Nucleus accumbens (tissue), 56 donors: ENCODE measurements at regions not wholly inside any gene's neighbourhood (a gene's known extent, or its start where the extent isn't known, plus 50 kb on each side); places are given as distances from the start of the nearest gene placed in this dataset.
"Not testable (repeated sequence)": the region's sequence is repeated elsewhere in the genome, so short reads cannot be mapped to it uniquely, and the experiment has no call there.

Experiments
- DNase-seq, 56 donors: peaks; one replicate each; lab custom pipeline; 2025; lab: John Stamatoyannopoulos, UW

DNA sequence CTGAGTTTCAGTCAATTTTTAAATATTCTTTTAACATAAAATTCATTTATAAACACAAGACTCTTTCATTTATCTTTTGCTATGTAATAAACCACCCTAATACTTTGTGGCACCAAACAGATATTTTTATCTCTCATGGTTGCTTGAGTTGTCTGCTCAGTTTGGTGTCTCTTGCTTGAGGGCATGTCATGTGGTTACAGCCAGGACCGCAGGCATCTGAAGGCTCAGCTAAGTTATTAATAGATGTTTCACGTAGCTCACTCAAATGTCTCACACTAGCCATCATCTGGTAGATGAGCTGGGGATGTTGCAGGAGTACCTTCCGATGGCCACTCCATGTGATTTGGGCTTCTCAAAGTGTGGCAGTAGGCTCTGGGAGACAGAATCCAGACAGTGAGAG, 597.8 kb downstream of the ETNK1 start:
- DNase-seq, result no peak

DNA sequence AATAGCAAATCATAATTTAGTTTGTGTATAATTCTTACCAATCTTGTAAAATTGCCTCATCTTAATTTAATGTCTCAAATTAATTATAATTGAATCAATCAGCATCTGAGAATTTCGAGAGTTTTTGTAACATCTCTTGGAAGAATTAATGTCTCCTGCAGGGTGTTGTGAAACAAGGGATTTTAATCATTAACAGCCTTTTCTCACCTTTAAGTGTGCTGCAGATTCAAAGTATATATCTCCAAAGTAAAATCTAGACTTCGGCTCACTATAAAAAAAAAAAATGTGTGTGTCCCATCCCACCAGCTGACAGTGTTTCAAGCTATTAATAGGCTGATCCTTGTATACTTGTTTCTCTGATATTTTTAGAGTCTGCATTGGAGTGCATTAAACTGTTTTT, 603.1 kb downstream of the ETNK1 start:
- no peak for DNase-seq

DNA sequence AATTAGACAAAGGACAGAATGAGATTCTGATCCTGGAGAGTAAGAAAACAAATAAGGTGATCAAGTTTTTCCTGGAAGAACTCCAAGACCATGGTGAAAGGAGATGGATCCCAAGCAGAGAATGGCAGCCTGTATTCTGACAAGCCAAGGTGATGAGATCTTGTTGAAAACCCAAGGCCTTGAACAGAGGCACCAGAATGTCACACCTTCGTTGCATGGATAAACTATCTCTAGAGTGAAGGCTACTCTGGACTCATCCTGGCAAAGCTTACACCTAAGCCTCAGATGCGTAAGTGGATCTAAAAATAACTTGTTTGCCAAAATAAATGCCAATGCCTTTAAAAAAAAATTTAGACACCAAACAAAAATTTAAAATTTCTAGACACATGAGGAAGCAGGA, 605.9 kb downstream of the ETNK1 start:
- no peak for DNase-seq

DNA sequence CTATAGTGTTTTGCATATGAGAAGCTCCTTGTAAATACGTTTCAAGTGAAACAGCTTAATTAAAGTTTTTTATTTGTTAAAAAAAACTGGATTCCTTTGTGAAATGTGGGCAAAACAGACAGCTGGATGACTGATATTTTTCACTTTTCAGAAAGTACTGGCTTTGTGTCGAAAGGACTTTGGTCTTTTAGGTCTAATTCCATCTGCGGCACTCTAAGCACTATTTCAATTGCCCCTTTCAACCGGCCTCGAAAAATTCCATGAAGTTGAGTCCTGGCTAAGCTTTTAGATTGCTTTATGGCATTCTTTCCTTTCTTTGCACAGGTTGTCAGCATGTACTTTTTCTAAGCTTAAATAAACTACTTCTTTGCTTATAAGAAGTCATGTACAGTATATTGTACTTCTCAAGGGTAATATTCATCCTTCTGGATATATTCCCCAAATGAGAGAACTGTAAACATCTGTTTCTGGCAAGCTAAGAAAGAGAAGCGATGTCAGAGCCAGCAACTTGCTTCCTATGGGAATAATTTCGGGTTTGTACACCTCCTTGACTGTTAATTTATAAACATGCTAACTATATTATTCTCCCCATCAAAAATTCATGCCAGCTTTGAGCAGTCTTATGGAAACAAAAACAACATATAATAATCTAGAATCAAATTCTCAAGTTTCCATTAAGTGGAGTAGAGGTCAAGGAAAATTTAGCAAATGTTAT, 611.3 kb downstream of the ETNK1 start:
- DNase-seq, result no peak

DNA sequence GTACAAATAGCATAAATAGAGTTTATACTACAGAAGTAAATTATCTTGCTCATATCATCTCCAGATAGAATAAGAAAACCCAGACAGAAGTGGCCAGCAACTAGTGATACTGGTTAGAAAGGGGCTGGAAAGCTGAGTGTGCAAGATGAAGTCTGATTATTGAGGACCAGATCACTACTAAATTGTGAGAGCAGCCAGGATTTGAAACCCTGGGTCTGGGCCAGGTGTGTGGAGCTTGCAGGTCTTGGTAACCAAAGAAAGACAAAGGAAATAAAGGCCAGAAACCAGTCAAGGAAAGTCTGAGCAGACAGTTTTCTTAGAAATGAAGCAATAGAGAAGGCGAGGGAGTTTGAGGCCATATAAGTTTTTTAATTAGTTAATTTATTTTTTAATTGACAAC, 611.8 kb downstream of the ETNK1 start:
- no peak for DNase-seq

DNA sequence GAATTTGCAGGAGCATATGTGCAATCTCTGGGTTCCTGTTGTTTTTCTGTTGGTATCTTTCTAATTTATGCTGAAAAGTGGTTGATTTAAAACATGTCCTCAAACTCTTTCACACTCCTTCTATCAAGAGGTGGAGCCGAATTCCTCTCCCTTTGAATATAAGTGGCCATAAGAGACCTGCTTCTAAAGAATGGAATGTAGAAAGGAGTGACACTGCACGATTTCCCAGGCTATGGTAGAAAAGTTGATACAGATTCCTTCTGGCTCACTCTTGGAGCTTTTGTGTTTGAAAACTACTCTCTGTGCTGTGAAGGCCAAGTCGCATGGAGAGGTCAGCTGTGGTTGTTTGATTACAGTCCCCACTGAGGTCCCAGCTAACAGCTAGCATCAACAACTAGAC, 613.2 kb downstream of the ETNK1 start:
- DNase-seq, result no peak

DNA sequence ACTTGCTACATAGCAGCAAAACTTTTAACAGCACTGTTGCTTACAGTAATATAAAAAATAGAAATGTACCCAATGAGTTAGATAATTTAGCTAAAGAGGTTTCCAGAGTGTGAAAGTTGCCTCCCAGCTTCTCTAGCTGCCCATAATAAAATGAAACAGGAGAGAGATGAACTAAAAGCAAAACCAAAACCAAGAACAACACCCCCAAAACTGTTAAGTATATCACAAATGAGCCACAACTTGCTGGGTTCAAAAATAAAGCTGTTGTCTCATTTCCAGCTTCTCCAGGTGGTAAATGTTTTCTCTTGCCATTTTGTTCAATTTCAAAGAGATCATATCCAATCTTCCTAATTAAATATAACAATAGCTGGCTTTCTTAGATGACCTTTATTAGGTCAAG, 614.0 kb downstream of the ETNK1 start:
- no peak for DNase-seq

DNA sequence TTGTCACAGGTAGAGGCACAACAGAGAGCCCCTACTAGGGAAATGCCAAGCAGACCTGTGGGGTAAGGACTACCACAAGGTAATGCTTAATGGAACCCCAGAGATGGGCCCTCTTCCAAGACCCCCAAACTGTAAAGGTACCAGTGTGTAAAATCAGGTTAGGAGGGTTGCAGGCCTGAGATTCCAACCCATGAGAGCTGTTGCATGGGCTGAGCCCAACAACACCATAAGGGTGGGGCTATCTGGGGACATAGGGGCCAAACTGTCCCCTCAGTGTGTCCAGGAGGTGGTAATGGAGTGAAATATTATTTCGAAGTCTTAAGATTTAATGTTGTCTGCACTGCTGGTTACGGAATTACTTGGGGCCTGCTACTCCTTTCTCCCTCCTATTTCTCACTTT, 620.2 kb downstream of the ETNK1 start:
- DNase-seq, result no peak

DNA sequence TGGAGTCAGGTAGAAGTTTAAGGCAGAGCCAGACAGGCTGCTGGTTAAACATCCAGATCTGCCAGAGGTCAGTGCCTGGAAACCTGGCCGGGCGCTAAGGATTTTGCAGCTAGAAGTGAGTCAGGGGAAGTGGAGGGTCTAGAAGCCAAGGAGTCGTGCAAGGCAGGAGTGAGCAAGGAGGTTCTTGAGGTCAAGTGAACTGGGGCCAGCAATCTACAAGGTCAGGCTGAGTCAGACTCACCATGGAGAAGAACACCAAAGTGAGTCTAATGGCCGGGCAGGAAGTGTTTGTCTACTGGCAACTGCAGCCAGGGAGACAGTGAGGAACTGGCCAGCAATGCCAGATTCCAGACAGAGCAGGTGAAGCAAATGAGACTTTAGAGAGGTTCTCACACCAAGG, 628.2 kb downstream of the ETNK1 start:
- DNase-seq, result no peak

DNA sequence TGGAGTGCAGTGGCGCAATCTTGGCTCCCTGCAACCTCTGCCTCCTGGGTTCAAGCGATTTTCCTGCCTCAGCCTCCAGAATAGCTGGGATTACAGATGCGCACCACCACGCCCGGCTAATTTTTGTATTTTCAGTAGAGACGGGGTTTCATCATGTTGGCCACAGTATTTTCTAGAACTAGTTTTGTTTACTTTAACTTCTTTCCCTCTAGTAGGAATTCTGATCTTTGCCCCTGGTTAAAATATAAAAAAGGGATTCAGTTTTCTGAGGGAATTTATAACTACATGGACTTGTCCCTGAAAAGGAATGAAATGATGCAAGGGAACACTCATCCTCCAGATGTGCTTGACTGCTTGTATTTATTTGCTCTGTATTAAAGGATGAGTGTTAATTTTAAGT, 628.9 kb downstream of the ETNK1 start:
- not testable (repeated sequence) for DNase-seq

DNA sequence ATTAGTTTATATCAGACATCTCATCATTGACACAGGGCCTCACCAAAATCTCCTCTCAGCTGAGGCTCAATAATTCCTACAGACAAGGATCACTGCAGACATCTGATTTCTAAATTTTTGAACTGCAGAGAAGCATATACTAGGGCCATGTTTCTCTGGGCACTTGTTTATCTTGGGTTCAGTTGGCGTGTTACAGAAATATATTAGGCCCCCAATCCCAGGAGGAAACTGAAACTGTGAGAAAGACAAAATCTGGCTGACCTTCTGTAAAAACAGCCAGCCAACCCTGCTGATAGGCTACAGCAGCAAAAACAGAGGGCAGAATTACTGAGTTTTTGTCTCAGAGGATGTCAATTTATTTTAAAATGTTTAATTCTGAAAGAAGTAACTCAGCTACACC, 634.6 kb downstream of the ETNK1 start:
- DNase-seq, result no peak

DNA sequence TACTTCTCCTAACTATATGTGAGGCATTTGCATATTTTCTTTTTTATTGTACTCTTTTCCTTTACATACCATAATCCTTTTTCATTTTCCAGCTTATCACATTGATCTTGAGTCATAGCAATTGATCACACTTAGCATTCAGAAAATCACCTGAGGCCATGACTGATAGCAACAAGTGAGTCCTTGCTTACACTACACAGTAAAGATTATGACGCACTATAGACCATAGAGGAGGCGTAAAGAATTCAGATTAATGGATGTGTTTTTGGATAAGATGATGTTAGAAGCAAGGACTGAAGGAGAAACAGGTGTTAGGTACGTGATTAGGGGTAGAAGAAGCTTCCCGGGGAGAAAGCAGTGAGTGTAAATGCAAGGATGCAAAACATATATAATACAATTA, 637.7 kb downstream of the ETNK1 start:
- DNase-seq, result no peak

DNA sequence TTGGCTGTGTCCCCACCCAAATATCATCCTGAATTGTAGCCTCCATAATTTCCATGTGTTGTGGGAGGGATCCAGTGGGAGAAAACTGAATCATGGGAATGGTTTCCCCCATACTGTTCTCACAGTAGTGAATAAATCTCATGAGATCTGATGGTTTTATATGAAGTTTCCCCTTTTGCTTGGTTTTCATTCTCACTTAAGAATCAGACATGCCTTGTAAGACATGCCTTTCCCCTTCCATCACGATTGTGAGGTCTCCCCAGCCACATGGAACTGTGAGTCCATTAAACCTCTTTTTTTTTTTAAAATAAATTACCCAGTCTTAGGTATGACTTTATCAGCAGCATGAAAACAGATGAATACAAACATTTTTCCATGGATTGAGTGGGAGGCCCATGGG, 652.9 kb downstream of the ETNK1 start:
- DNase-seq, result no peak

DNA sequence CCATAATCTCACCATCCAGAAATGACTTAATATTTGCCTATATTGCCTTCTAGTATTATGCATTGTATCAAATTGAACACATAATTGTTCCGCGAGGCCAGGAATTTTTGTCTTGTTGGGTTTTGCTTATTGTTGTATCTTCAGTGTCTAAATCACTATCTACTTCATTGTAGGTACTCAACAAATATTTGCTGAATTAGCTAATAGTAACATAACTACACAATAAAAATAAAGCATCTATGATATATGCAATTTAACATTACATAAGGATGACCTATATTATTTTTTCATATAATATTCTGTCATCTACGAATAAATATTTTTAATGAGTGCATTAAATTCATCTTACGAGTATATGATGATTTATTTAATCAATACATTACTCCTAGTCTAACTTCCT, 656.3 kb downstream of the ETNK1 start:
- no peak for DNase-seq

DNA sequence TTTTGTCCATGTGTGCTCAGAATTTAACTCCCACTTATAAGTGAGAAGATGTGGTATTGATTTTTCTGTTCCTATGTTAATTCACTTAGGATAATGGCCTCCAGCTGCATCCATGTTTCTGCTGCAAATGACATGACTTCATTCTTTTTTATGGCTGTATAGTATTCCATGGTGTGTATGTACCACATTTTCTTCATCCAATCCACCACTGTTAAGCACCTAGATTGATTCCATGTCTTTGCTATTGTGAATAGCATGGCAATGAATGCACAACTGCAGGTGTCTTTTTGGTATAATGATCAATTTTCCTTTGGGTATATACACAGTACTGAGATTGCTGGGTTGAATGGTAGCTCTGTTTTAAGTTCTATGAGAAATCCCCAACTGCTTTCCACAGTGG, 657.7 kb downstream of the ETNK1 start:
- no peak for DNase-seq

DNA sequence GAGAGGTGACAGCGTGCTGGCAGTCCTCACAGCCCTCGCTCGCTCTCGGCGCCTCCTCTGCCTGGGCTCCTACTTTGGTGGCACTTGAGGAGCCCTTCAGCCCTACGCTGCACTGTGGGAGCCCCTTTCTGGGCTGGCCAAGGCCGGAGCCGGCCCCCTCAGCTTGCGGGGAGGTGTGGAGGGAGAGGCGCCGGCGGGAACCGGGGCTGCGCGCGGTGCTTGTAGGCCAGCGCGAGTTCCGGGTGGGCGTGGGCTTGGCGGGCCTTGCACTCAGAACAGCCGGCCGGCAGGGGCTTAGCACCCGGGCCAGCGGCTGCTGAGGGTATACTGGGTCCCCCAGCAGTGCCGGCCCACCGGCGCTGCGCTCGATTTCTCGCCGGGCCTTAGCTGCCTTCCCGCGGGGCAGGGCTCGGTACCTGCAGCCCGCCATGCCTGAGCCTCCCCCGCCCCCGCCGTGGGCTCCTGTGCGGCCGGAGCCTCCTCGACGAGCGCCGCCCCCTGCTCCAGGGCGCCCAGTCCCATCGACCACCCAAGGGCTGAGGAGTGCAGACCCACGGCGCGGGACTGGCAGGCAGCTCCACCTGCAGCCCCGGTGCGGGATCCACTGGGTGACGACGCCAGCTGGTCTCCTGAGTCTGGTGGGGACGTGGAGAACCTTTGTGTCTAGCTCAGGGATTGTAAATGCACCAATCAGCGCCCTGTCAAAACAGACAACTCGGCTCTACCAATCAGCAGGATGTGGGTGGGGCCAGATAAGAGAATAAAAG, 661.0 kb downstream of the ETNK1 start:
- not testable (repeated sequence) for DNase-seq

DNA sequence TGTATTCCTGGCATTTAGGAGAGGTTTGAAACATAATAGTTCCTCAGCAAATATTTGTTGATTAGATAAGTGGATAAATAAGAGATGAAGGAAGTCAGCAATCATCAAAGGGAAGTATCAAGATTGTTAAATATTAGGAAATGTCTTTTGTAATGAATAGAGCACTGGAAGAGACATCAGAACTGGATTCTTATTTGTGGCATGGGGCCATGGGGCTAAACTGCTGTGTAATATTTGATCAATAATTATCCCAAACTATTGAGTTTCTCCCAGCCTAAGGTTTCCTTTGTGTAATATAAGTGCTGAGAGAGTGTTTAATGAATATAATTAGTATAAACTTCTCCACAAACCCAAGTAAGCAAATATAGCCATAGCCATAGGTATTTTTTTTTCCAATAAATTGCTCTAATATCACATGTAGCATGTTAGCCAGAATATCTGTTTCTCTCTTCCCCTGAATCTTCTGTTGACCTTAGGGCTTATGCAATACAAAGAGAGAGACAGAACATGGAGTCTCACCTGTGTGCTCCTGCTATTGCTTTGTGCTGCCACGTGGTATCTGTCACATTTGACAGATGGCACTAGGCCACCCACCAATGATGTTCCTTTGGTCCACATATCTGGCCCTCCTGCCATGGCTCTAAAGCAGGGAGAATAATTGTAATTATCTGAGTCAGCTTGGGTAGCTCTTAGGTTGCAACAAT, 658.7 kb downstream of the SOX5 start:
- DNase-seq, result no peak

DNA sequence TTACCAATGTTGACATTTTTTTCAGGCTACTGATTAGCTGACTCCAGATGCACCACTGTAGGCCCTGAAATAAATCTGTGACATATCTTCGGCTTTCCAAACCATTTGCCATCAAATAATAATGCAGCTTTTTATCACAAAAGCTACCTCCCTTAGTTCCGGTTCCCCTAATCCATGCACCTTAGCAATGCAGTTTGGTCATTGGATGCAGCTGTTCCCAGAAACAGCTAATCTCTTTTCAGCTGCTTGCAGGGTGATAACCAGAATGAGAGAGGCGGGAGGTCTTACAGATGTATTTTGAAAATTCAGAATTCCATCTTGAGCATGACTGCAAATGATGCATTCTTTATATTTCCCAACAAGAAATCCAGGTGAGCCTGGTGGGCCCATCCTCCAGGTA, 646.2 kb downstream of the SOX5 start:
- DNase-seq, result no peak

DNA sequence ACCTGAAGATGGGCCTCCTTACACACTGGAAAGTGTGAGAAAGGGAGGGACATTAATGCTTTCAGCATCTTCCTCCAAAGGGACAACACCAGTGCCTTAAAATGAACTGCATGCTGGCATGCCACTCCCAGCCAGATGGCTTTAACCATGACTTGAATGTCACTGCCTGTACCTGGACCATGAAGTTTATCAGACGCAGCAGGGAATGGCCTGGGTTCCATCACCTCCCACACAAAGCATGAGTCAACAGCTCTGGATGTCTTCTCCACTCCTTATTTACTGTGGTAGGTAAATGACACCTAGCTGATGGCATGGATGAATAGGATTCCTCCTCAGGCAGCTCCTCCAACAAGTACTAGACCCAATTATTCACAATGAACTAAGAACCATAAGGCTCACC, 645.6 kb downstream of the SOX5 start:
- no peak for DNase-seq

DNA sequence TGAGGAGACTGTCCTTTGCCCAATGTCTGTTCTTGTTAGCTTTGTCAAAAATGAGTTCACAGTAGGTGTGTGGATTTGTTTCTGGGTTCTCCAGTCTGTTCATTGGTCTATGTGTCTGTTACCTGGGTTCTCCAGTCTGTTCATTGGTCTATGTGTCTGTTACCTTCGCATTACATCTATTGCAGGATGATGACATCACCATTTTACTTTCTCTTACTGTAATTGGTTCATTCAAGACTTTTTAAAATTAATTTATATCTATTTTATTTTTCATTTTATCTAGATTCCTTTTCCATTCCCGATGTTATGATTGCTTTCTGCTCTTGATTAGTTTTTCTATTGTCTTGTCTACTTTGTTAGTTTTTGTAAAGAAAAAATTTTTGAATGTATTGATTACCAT, 615.5 kb downstream of the SOX5 start:
- no peak for DNase-seq

DNA sequence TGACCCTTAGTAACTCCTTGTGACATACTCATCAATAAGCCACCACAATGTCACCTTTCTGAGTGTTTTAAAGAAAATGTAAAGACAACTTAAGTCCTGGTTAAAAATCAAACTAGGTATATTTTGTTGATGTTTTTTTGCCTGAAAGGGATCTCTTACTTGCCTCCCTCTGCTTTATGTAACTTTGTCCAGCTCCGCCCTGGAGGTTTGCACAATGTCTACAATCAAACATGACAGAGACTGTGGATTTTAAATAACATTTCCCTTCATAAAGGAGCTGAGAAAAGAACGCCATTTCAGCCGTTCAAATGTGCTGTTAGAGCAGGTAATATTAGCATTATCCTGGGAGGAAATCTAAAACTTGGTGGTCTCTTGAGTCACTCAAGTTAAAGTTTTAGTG, 613.9 kb downstream of the SOX5 start:
- DNase-seq, result no peak

DNA sequence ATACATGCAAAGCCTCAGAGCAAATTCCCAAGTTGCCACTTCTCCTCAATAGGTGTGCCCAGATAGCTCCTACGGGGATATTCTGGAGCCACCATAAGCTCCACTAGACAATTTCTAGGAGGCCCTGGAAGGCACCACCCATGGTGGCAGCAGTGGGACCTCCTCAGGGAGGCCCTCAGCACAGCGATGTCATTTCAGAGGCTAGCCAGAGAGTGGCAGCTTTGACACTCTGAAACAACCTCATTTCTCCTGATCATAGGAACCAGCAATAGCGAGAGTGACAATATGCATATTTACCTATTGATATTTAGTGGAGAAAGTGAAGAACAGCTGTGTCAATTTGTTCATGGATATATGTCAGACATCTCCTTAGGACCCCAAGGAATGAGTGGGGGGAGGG, 612.3 kb downstream of the SOX5 start:
- DNase-seq, result no peak
